HEK293 (cell line): ENCODE measurements at regions not wholly inside any gene's neighbourhood (a gene's known extent, or its start where the extent isn't known, plus 50 kb on each side); places are given as distances from the start of the nearest gene placed in this dataset.

Experiments used
- ZNF174 ChIP-seq: fragments of 450-650 bp; formaldehyde crosslinking; IDR thresholded peaks from 2 replicates; pipeline ENCODE4 v1.5.0; 2017; ENCODE audit warnings: missing biosample characterization, mild to moderate bottlenecking, missing genetic modification characterization
- ZNF23 ChIP-seq: fragments of 450-650 bp; formaldehyde crosslinking; IDR thresholded peaks from 2 replicates; pipeline ENCODE4 v1.5.1; 2016; ENCODE audit warnings: missing biosample characterization, missing genetic modification characterization, borderline replicate concordance
- ZSCAN30 ChIP-seq: fragments of 450-650 bp; IDR thresholded peaks from 2 replicates; pipeline ENCODE4 v1.5.1; 2018; ENCODE audit warnings: missing biosample characterization, mild to moderate bottlenecking, missing genetic modification characterization, moderate library complexity
- TF ChIP-seq, protein P1 (sequence below): fragments of 450-650 bp; formaldehyde crosslinking; IDR thresholded peaks from 2 replicates; pipeline ENCODE4 v1.5.1; 2016; ENCODE audit warnings: missing biosample characterization, missing genetic modification characterization
- TF ChIP-seq, protein P2 (sequence below): fragments of 450-650 bp; formaldehyde crosslinking; IDR thresholded peaks from 2 replicates; pipeline ENCODE4 v1.5.1; 2016; ENCODE audit warnings: missing biosample characterization, missing genetic modification characterization, low read depth

DNA sequence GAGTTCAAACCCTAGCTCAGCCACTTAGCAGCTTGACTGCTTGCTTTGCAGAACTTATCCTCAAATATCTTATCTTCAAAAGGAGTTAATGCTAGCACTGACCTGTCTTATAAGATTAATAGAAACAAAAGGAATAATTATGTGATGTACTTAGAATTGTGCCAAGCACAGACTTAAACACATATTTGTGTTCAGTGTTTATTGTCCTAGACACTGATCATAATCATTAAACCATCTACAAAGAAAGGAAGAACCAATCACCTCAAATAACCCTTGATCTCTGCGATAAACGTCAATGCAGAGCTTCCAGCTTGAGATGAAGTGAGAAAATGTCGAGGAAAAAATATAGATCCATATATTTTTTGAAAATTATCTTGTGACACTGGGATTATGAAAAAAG, 73.1 kb downstream of the ATXN7L3B start:
- no peak for TF ChIP-seq ZNF174 (tag by site-specific recombination)
- TF ChIP-seq, protein P1, sequence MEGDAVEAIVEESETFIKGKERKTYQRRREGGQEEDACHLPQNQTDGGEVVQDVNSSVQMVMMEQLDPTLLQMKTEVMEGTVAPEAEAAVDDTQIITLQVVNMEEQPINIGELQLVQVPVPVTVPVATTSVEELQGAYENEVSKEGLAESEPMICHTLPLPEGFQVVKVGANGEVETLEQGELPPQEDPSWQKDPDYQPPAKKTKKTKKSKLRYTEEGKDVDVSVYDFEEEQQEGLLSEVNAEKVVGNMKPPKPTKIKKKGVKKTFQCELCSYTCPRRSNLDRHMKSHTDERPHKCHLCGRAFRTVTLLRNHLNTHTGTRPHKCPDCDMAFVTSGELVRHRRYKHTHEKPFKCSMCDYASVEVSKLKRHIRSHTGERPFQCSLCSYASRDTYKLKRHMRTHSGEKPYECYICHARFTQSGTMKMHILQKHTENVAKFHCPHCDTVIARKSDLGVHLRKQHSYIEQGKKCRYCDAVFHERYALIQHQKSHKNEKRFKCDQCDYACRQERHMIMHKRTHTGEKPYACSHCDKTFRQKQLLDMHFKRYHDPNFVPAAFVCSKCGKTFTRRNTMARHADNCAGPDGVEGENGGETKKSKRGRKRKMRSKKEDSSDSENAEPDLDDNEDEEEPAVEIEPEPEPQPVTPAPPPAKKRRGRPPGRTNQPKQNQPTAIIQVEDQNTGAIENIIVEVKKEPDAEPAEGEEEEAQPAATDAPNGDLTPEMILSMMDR (tag by site-specific recombination), result no peak
- TF ChIP-seq ZNF23 (tag by site-specific recombination), result no peak
- no peak for TF ChIP-seq ZSCAN30 (tag by site-specific recombination)
- TF ChIP-seq, protein P2, sequence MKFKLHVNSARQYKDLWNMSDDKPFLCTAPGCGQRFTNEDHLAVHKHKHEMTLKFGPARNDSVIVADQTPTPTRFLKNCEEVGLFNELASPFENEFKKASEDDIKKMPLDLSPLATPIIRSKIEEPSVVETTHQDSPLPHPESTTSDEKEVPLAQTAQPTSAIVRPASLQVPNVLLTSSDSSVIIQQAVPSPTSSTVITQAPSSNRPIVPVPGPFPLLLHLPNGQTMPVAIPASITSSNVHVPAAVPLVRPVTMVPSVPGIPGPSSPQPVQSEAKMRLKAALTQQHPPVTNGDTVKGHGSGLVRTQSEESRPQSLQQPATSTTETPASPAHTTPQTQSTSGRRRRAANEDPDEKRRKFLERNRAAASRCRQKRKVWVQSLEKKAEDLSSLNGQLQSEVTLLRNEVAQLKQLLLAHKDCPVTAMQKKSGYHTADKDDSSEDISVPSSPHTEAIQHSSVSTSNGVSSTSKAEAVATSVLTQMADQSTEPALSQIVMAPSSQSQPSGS, result no peak
